Nephron progenitor cell (in vitro differentiated cells): ENCODE measurements at regions not wholly inside any gene's neighbourhood (a gene's known extent, or its start where the extent isn't known, plus 50 kb on each side); places are given as distances from the start of the nearest gene placed in this dataset.

Source experiments
- DNase-seq: peaks from one replicate; pipeline ENCODE4 v3.0.0; 2021
- H3K27ac Mint-ChIP-seq: 2 replicates; pipeline ENCODE4 v1.8.0; 2021; ENCODE audit warnings: mild to moderate bottlenecking, moderate library complexity, mixed read lengths
- H3K27me3 Mint-ChIP-seq: 2 replicates; pipeline ENCODE4 v1.8.0; 2021; ENCODE audit warnings: mild to moderate bottlenecking, low read depth, mixed read lengths; ENCODE audit not compliant: poor library complexity
- H3K36me3 Mint-ChIP-seq: 2 replicates; pipeline ENCODE4 v1.8.0; 2021; ENCODE audit warnings: low read depth, mixed read lengths
- H3K4me1 Mint-ChIP-seq: 2 replicates; pipeline ENCODE4 v1.8.0; 2021; ENCODE audit warnings: mixed read lengths
- H3K4me3 Mint-ChIP-seq: 2 replicates; pipeline ENCODE4 v1.8.0; 2021; ENCODE audit warnings: mild to moderate bottlenecking, moderate library complexity, mixed read lengths
- H3K9me3 Mint-ChIP-seq: 2 replicates; pipeline ENCODE4 v1.8.0; 2021; ENCODE audit warnings: mild to moderate bottlenecking, moderate library complexity, mixed read lengths
- CTCF ChIP-seq: fragments of 200-600 bp; sonication (generic); IDR thresholded peaks from 2 replicates; pipeline ENCODE4 v1.5.0; 2021; ENCODE audit warnings: antibody characterized with exemption

- no peak for TF ChIP-seq CTCF
- DNase-seq: no peak
- no peaks in the 10 kb centered on the region for H3K36me3 Mint-ChIP-seq
- no peak overlapping the region for H3K27ac Mint-ChIP-seq
- no peaks in the 10 kb centered on the region for H3K9me3 Mint-ChIP-seq
- H3K4me3 Mint-ChIP-seq: no peak overlapping the region
- peaks cover 9% of the 10 kb centered on the region for H3K4me1 Mint-ChIP-seq
- no peaks in the 10 kb centered on the region for H3K27me3 Mint-ChIP-seq
Measured at GRCh38 chr13:48842316-48842715, 133.4 kb upstream of the FNDC3A start.

- Mint-ChIP-seq H3K27me3 (no peaks in the 10 kb centered on the region), H3K4me3 (no peak overlapping the region), H3K27ac (peak overlapping the region; percentile 47), H3K9me3 (no peaks in the 10 kb centered on the region), H3K4me1 (peaks cover 9% of the 10 kb centered on the region), H3K36me3 (no peaks in the 10 kb centered on the region)
- TF ChIP-seq CTCF: no peak
- DNase-seq: no peak
Measured at GRCh38 chr13:48843630-48844380, 131.9 kb upstream of the FNDC3A start.

GRCh38 chr13:48844676-48845075 lies 131.0 kb upstream of the FNDC3A start:
- peaks cover 6% of the 10 kb centered on the region for H3K36me3 Mint-ChIP-seq
- DNase-seq: no peak
- no peak overlapping the region for H3K27ac Mint-ChIP-seq
- H3K4me3 Mint-ChIP-seq: no peak overlapping the region
- H3K9me3 Mint-ChIP-seq: peaks cover 8% of the 10 kb centered on the region
- peaks cover 15% of the 10 kb centered on the region for H3K4me1 Mint-ChIP-seq
- TF ChIP-seq CTCF: no peak
- no peaks in the 10 kb centered on the region for H3K27me3 Mint-ChIP-seq

- H3K36me3 Mint-ChIP-seq: peaks cover 8% of the 10 kb centered on the region
- H3K4me3 Mint-ChIP-seq: no peak overlapping the region
- DNase-seq: no peak
- peaks cover 3% of the 10 kb centered on the region for H3K27me3 Mint-ChIP-seq
- peaks cover 21% of the 10 kb centered on the region for H3K4me1 Mint-ChIP-seq
- TF ChIP-seq CTCF: no peak
- H3K27ac Mint-ChIP-seq: no peak overlapping the region
- H3K9me3 Mint-ChIP-seq: peaks cover 23% of the 10 kb centered on the region
Measured at GRCh38 chr13:48849515-48849914, 126.2 kb upstream of the FNDC3A start.

DNA sequence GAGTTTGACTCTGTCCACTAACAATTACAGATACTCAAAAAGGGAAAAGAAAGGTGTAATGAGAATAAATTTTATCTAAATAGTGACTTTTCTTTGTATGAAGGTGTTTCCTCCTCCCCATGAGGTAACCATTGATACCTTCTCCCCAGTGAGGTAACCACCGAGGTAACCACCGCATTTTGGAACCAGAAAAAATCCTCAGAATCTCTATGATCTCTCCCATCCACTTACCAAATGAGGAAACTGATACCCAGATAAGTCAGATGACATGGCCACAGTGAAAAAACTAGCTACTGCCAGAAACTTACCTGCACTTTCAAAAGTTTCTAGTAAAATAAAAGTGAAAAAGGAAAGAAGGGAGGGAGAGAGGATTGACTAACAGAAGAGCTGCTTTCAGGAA lies 124.0 kb upstream of the FNDC3A start:
- H3K4me1 Mint-ChIP-seq: peaks cover 32% of the 10 kb centered on the region
- peaks cover 8% of the 10 kb centered on the region for H3K36me3 Mint-ChIP-seq
- H3K4me3 Mint-ChIP-seq: no peak overlapping the region
- peaks cover 5% of the 10 kb centered on the region for H3K27me3 Mint-ChIP-seq
- H3K27ac Mint-ChIP-seq: no peak overlapping the region
- no peak for TF ChIP-seq CTCF
- no peak for DNase-seq
- H3K9me3 Mint-ChIP-seq: peaks cover 23% of the 10 kb centered on the region
